Keratinocyte (primary cell): ENCODE measurements at regions not wholly inside any gene's neighbourhood (a gene's known extent, or its start where the extent isn't known, plus 50 kb on each side); places are given as distances from the start of the nearest gene placed in this dataset.
A peak's percentile ranks its signal among the peaks of the same experiment; 100 is the strongest.

Experiments used
- DNase-seq: peaks from one replicate; pipeline ENCODE4 v3.0.0-alpha.2; 2011; ENCODE audit warnings: low read depth, missing footprints, low spot score
- FAIRE-seq: peaks from 2 replicates; lab custom pipeline; 2011; peaks lifted over from hg19 to GRCh38; lab: Jason Lieb, UNC
- H2AFZ ChIP-seq: 2 replicates; pipeline ENCODE4 v1.6.0; 2012; ENCODE audit warnings: low read length, control low read depth, inconsistent platforms; ENCODE audit not compliant: control insufficient read depth
- H3K27ac ChIP-seq: 2 replicates; pipeline ENCODE4 v1.5.1; 2011; ENCODE audit warnings: low read length; ENCODE audit not compliant: control insufficient read depth, insufficient read depth
- H3K27me3 ChIP-seq: 3 replicates; pipeline ENCODE4 v1.6.0; 2011; ENCODE audit warnings: low read length; ENCODE audit not compliant: control insufficient read depth, insufficient read depth; ENCODE audit errors: extremely low read depth
- H3K36me3 ChIP-seq, 2 experiments: 2 replicates in 1 of 2; 3 replicates in 1 of 2; pipeline ENCODE4 v1.5.1; 2011; ENCODE audit warnings: low read length in 2 of 2, mild to moderate bottlenecking in 1 of 2; ENCODE audit not compliant: control insufficient read depth in 2 of 2, insufficient read depth in 2 of 2; ENCODE audit errors: extremely low read depth in 1 of 2
- H3K4me1 ChIP-seq: 3 replicates; pipeline ENCODE4 v1.5.1; 2011; ENCODE audit warnings: low read length; ENCODE audit not compliant: control insufficient read depth, insufficient read depth; ENCODE audit errors: extremely low read depth
- H3K4me2 ChIP-seq: 3 replicates; pipeline ENCODE4 v1.6.0; 2011; ENCODE audit warnings: low read depth, low read length; ENCODE audit not compliant: control insufficient read depth, insufficient read depth; ENCODE audit errors: extremely low read depth
- H3K4me3 ChIP-seq, 3 experiments: fragments of 200-600 bp in 1 of 3; sonication (generic) in 1 of 3; 2 replicates in 2 of 3; 3 replicates in 1 of 3; pipeline ENCODE4 v1.5.1; 2011 to 2016; ENCODE audit warnings: low read length in 3 of 3, mild to moderate bottlenecking in 3 of 3, control low read depth in 2 of 3, inconsistent platforms in 1 of 3, low read depth in 1 of 3, mixed read lengths in 1 of 3, mixed run types in 1 of 3, moderate library complexity in 1 of 3; ENCODE audit not compliant: control insufficient read depth in 2 of 3, insufficient read depth in 2 of 3; ENCODE audit errors: extremely low read depth in 1 of 3
- H3K79me2 ChIP-seq: 2 replicates; pipeline ENCODE4 v1.6.0; 2012; ENCODE audit warnings: low read length; ENCODE audit not compliant: control insufficient read depth, insufficient read depth
- H3K9ac ChIP-seq: 3 replicates; pipeline ENCODE4 v1.6.0; 2011; ENCODE audit warnings: low read length; ENCODE audit not compliant: control insufficient read depth, insufficient read depth; ENCODE audit errors: extremely low read depth
- H3K9me1 ChIP-seq: 3 replicates; pipeline ENCODE4 v1.6.0; 2011; ENCODE audit warnings: low read length; ENCODE audit not compliant: control insufficient read depth, insufficient read depth; ENCODE audit errors: extremely low read depth
- H3K9me3 ChIP-seq: 2 replicates; pipeline ENCODE4 v1.5.1; 2012; ENCODE audit warnings: low read depth, low read length; ENCODE audit not compliant: control insufficient read depth
- H4K20me1 ChIP-seq: 3 replicates; pipeline ENCODE4 v1.6.0; 2011; ENCODE audit warnings: low read length; ENCODE audit not compliant: control insufficient read depth, insufficient read depth; ENCODE audit errors: extremely low read depth
- EZH2 ChIP-seq: IDR thresholded peaks from one replicate; pipeline ENCODE4 v1.6.1; 2012; ENCODE audit warnings: inconsistent platforms, mild to moderate bottlenecking, low read length, moderate library complexity
- dilution Hi-C: fragments of 300-500 bp; cut with MboI; formaldehyde crosslinking; loops from one replicate; pipeline ENCODE4 v1.7.0; 2020; ENCODE audit warnings: low sequenced_read_pairs; ENCODE audit not compliant: extremely low pct_ligation_motif_present
- TF ChIP-seq, protein P1 (sequence below), 3 experiments: IDR thresholded peaks in 1 of 3; conservative IDR thresholded peaks in 1 of 3; optimal IDR thresholded peaks in 1 of 3; 2 replicates in 2 of 3; 3 replicates in 1 of 3; pipeline versions ENCODE3 to v1.5.1; 2011; ENCODE audit warnings: low read length in 3 of 3, mild to moderate bottlenecking in 3 of 3, moderate library complexity in 2 of 3, control low read depth in 1 of 3, inconsistent platforms in 1 of 3; ENCODE audit not compliant: insufficient read depth in 2 of 3; ENCODE audit errors: extremely low read depth in 1 of 3

DNA sequence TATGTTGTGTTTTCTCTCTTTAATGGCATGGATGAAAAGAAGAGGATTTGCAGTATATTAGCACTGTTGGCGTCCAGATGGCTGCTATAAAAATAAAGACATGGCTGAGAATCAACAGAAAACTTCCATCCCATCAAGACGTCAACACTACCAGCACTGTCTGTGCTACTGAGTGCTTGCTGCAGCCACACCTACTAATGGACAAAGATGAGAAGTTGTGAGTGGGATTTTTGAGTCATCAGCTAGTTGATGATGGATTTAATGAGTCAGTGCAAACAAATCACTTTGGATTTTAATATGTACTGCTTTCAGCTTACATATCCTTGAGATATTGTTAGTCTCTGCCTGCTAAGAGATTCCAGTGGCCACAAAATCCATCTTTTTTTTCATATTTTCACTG, 631.0 kb upstream of the ANKRD30A start:
- Histone ChIP-seq H2AFZ (no peak overlapping the region), H3K9me1 (no peaks in the 10 kb centered on the region), H3K4me3 (no peak overlapping the region), H3K79me2 (no peaks in the 10 kb centered on the region), H4K20me1 (no peaks in the 10 kb centered on the region), H3K27ac (peak overlapping the region; percentile 61), H3K4me2 (peak overlapping the region; percentile 38), H3K9ac (no peak overlapping the region), H3K9me3 (no peaks in the 10 kb centered on the region), H3K4me1 (peaks cover 36% of the 10 kb centered on the region), H3K27me3 (no peaks in the 10 kb centered on the region), H3K36me3 (no peaks in the 10 kb centered on the region)
- FAIRE-seq (peak; percentile 92), DNase-seq (peak; percentile 66)
- TF ChIP-seq EZH2, result no peak
- TF ChIP-seq, protein P1, sequence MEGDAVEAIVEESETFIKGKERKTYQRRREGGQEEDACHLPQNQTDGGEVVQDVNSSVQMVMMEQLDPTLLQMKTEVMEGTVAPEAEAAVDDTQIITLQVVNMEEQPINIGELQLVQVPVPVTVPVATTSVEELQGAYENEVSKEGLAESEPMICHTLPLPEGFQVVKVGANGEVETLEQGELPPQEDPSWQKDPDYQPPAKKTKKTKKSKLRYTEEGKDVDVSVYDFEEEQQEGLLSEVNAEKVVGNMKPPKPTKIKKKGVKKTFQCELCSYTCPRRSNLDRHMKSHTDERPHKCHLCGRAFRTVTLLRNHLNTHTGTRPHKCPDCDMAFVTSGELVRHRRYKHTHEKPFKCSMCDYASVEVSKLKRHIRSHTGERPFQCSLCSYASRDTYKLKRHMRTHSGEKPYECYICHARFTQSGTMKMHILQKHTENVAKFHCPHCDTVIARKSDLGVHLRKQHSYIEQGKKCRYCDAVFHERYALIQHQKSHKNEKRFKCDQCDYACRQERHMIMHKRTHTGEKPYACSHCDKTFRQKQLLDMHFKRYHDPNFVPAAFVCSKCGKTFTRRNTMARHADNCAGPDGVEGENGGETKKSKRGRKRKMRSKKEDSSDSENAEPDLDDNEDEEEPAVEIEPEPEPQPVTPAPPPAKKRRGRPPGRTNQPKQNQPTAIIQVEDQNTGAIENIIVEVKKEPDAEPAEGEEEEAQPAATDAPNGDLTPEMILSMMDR (optimal IDR thresholded peaks at IDR 0.05 in 1 of 3, IDR thresholded peaks at IDR 0.05 in 1 of 3, conservative IDR thresholded peaks at IDR 0.05 in 1 of 3; ENCODE audit: extremely low read depth in 1 of 3, insufficient read depth in 2 of 3, low read length in 3 of 3), result no peak
- dilution Hi-C loops, result no loop called here

DNA sequence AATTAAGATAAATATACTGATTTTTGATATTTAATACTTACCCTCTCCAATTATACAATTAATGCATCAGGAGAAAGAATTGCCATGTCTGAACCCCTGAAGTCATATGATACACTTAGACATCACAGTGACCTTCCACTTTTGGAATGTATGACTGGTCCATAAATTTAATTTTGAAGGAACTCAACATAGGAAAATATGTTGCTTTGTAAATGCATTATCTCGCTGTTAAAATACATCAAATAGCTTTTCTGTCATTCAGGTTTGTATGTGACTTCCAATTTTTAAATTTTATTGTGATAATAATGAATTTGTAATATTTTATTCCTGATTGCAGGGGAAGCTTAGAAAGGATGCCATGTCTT, 631.9 kb upstream of the ANKRD30A start:
- H4K20me1 ChIP-seq, result no peaks in the 10 kb centered on the region
- TF ChIP-seq, protein P1 (optimal IDR thresholded peaks at IDR 0.05 in 1 of 3, IDR thresholded peaks at IDR 0.05 in 1 of 3, conservative IDR thresholded peaks at IDR 0.05 in 1 of 3; ENCODE audit: extremely low read depth in 1 of 3, insufficient read depth in 2 of 3, low read length in 3 of 3), result no peak
- TF ChIP-seq EZH2, result no peak
- no peaks in the 10 kb centered on the region for H3K27me3 ChIP-seq
- FAIRE-seq (no peak), DNase-seq (no peak)
- H2AFZ ChIP-seq, result no peak overlapping the region
- H3K4me3 ChIP-seq, result no peak overlapping the region
- no peak overlapping the region for H3K4me2 ChIP-seq
- no peaks in the 10 kb centered on the region for H3K36me3 ChIP-seq
- no peaks in the 10 kb centered on the region for H3K79me2 ChIP-seq
- peak overlapping the region; percentile 61 for H3K27ac ChIP-seq
- H3K9me1 ChIP-seq, result no peaks in the 10 kb centered on the region
- H3K9ac ChIP-seq, result no peak overlapping the region
- dilution Hi-C loops, result no loop called here
- no peaks in the 10 kb centered on the region for H3K9me3 ChIP-seq
- H3K4me1 ChIP-seq, result peaks cover 36% of the 10 kb centered on the region
